GM12865 (cell line): ENCODE measurements at regions not wholly inside any gene's neighbourhood (a gene's known extent, or its start where the extent isn't known, plus 50 kb on each side); places are given as distances from the start of the nearest gene placed in this dataset.
"Not testable (repeated sequence)": the region's sequence is repeated elsewhere in the genome, so short reads cannot be mapped to it uniquely, and the experiment has no call there.

Experiments
- DNase-seq: peaks from one replicate; pipeline ENCODE4 v3.0.0; 2010; ENCODE audit warnings: low read depth
- H3K4me3 ChIP-seq: 2 replicates; pipeline ENCODE4 v1.5.1; 2011; ENCODE audit warnings: mild to moderate bottlenecking, low read depth, low read length, control low read depth
- CTCF ChIP-seq: IDR thresholded peaks from 2 replicates; pipeline ENCODE4 v1.5.1; 2011; ENCODE audit warnings: low read length, control low read depth, low read depth, inconsistent platforms; ENCODE audit not compliant: insufficient read depth; ENCODE audit errors: missing control alignments

DNA sequence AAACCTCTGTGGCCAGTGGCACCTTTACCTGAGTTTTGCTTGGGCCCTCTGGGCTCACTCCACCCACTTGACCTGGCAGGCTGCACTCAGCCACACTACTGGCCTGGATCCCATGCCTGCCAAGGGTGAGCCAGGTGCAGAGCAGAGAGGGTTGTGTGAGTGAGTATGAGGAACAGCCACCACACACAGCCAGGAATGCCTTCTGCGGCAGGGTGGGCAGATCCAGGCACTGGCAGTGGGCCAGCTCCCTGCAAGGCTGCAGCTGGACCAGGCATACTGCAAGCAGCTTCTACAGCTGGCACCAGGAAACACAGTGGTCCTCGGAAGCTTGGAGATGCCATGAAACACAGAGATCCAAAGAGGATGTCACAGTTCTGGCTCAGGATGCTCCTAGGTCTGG, 570.1 kb upstream of the ACTRT1 start:
- no peak for DNase-seq
- no peak overlapping the region for H3K4me3 ChIP-seq
- TF ChIP-seq CTCF, result no peak

- DNase-seq, result no peak
- no peak for TF ChIP-seq CTCF
- no peak overlapping the region for H3K4me3 ChIP-seq
Observed at GRCh38 chrX:128619490-128619889, 567.3 kb upstream of the ACTRT1 start.

DNA sequence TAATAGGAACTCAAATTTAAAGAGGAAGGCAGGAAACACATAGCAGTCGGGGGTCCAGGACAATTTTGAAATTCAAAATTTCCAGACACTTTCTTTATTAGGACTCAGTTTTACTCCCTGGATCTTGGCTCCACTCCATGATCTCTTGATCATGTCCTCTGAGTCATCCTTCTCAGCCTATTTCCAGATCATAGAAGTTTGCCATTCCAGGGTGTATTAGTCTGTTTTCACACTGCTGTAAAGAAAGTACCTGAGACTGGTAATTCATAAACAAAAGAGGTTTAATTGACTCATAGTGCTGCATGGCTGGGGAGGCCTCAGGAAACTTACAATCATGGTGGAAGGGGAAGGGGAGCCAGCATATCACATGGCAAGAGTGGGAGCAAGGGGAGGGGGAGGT, 564.7 kb upstream of the ACTRT1 start:
- TF ChIP-seq CTCF, result no peak
- DNase-seq, result no peak
- H3K4me3 ChIP-seq, result no peak overlapping the region

DNA sequence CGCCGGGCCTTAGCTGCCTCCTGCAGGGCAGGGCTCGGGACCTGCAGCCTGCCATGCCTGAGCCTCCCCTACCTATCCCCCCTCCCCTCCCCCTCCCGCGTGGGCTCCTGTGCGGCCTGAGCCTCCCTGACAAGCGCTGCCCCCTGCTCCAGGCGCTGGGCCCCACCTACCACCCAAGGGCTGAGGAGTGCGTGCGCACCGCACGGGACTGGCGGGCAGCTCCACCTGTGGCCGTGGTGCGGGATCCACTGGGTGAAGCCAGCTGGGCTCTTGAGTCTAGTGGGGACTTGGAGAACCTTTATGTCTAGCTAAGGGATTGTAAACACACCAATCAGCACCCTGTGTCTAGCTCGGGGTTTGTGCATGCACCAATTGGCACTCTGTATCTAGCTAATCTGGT, 554.6 kb upstream of the ACTRT1 start:
- not testable (repeated sequence) for DNase-seq, H3K4me3 ChIP-seq

GRCh38 chrX:128606357-128606756, 554.2 kb upstream of the ACTRT1 start:
- not testable (repeated sequence) for DNase-seq, H3K4me3 ChIP-seq

- H3K4me3 ChIP-seq, result no peak overlapping the region
- TF ChIP-seq CTCF, result no peak
- DNase-seq, result no peak
Observed at GRCh38 chrX:128601706-128602105, 549.5 kb upstream of the ACTRT1 start.

- DNase-seq, result no peak
- no peak overlapping the region for H3K4me3 ChIP-seq
- no peak for TF ChIP-seq CTCF
Observed at GRCh38 chrX:128599632-128600031, 547.4 kb upstream of the ACTRT1 start.

DNA sequence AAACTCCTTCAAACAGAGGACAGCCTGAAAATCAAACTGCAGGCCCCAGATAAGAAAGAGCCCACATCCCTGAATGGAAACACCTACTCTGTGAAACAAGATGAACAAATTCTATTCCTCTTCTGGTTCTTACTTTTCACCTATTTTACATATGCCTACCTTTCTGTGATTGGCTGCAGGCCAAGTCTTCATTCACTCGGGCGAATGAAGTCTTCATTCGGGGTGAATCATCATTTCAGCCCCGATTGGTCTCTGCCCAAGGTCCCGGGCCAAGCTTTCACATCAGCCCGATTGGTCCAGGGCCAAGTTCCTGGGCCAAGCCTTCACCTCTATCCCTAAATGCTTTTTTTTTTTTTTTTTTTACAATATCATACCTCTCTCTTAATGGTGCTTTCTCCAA, 529.8 kb upstream of the ACTRT1 start:
- DNase-seq, result no peak
- TF ChIP-seq CTCF, result no peak
- no peak overlapping the region for H3K4me3 ChIP-seq
